Stimulated activated memory B cell treated with anti-CD40 and anti-IgM and Interleukin-4, amounts not matched to agents 10 μg/mL and 1 μg/mL and 100 μg/mL, for 72 hours (primary cell): ENCODE measurements at regions not wholly inside any gene's neighbourhood (a gene's known extent, or its start where the extent isn't known, plus 50 kb on each side); places are given as distances from the start of the nearest gene placed in this dataset.

Source experiments
- ATAC-seq: fragments of 150-1000 bp; cut with Tn5 transposase; 2 replicates; pipeline ENCODE4 v1.10.0; 2021
- H3K27ac Mint-ChIP-seq: one replicate; pipeline ENCODE4 v1.8.0; 2022; ENCODE audit warnings: mild to moderate bottlenecking, mixed read lengths
- H3K27me3 Mint-ChIP-seq: one replicate; pipeline ENCODE4 v1.8.0; 2022; ENCODE audit warnings: mixed read lengths
- H3K36me3 Mint-ChIP-seq: one replicate; pipeline ENCODE4 v1.8.0; 2022; ENCODE audit warnings: mixed read lengths
- H3K4me1 Mint-ChIP-seq: one replicate; pipeline ENCODE4 v1.8.0; 2022; ENCODE audit warnings: mixed read lengths
- H3K4me3 Mint-ChIP-seq: one replicate; pipeline ENCODE4 v1.8.0; 2022; ENCODE audit warnings: mild to moderate bottlenecking, moderate library complexity, mixed read lengths
- H3K9me3 Mint-ChIP-seq: one replicate; pipeline ENCODE4 v1.8.0; 2022; ENCODE audit warnings: mixed read lengths

DNA sequence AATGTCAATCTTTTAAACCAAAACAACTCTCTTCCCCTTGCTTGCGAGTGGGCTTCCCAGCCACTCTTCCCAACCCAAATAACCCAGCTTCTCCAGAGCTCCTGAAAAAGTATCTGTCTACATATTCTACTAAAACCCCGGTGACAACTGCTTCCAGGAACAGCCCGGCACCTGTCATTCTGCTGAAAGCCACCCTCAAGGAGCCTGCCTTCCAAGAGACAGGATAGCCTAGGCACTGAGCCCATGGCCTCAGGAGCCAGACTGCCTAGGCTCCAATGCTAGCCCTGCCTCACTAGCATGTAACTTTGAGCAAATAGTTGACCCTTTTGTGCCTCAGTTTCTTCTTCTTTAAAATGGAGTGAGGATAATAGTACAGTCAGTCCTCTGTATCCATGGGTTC is 459.8 kb downstream of the SOX6 start:
- no peaks in the 10 kb centered on the region for H3K9me3 Mint-ChIP-seq
- H3K4me3 Mint-ChIP-seq = no peak overlapping the region
- no peaks in the 10 kb centered on the region for H3K36me3 Mint-ChIP-seq
- H3K4me1 Mint-ChIP-seq = no peaks in the 10 kb centered on the region
- no peak overlapping the region for H3K27ac Mint-ChIP-seq
- H3K27me3 Mint-ChIP-seq = no peaks in the 10 kb centered on the region
- ATAC-seq = no peak

DNA sequence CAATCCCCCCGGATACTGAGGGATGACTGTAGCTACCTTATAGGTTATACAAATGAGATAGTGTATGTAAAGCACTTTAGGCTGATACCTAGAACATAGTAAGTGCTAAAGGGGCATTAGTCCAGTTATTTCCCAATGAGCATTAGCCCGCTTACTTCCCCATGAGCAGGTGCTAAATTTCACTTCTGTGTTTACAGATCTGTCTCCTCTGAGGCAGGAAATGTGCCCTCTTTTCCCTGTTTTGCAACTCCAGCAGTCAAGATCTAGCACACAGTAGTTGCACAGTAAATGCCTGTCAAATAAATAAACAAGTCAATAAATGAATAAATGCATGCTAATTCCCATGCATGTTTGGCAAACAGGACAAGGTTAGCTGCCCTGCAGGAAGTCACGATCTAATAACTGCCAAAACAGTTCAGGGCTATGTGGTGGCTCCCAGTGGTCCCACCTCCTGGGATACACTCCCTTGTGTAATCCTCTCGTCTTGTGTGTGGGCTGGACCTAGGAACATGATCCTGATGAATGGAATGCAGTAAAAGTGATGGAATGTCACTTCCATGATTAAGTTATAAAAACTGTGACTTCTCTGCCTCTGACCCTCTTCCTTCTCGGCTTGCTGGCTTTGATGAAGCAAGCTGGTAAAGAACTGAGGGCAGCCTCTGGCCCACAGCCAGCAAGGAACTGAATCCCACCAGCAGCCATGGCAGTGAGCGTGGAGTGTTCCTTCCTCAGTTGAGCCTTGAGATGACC is 459.0 kb downstream of the SOX6 start:
- H3K4me3 Mint-ChIP-seq = no peak overlapping the region
- no peaks in the 10 kb centered on the region for H3K27me3 Mint-ChIP-seq
- H3K27ac Mint-ChIP-seq = no peak overlapping the region
- ATAC-seq = no peak
- H3K9me3 Mint-ChIP-seq = no peaks in the 10 kb centered on the region
- no peaks in the 10 kb centered on the region for H3K36me3 Mint-ChIP-seq
- no peaks in the 10 kb centered on the region for H3K4me1 Mint-ChIP-seq

DNA sequence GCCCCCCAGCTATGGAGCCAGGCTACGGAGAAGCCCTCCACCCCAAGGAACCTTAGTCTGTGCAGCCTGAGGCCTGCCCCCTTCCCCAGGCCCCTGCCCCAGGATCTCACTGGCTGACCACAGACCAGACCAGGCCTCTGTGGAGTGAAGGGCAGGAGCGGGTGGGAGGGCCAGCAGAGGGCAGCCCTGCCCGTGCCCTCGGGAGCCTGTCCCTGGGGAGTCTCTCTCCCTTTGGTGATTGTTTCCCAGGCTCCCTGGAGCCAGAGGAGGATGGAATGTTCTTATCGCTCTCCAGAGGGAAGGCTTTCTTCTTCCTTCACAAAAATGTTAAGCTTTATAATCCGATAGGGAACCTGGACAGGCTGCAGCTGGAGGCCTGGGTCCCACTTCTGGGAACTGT is 455.3 kb downstream of the SOX6 start:
- Mint-ChIP-seq H3K4me3 (no peak overlapping the region), H3K36me3 (no peaks in the 10 kb centered on the region), H3K9me3 (no peaks in the 10 kb centered on the region), H3K27ac (no peak overlapping the region), H3K27me3 (no peaks in the 10 kb centered on the region), H3K4me1 (no peaks in the 10 kb centered on the region)
- ATAC-seq = no peak

DNA sequence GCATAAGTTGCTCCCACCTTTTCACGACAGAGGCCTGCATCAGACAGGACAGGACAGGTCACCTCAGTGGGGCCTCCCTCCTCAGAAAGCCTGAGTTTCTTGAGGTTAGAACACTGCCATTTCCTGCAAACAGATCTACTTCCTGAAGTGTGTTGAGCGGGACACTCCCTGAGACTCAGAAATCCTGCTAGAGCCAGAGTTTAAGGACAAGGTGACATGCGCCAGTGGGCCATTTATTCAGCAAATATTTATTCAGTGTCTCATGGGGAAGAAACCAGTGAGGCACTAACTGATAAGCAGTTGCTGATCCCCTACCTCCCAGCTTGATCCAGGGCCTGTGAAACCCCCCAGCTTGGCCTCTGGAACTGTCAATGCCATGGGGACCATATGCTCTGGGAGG is 454.6 kb downstream of the SOX6 start:
- H3K4me3 Mint-ChIP-seq = no peak overlapping the region
- no peaks in the 10 kb centered on the region for H3K4me1 Mint-ChIP-seq
- H3K27me3 Mint-ChIP-seq = no peaks in the 10 kb centered on the region
- H3K27ac Mint-ChIP-seq = no peak overlapping the region
- no peaks in the 10 kb centered on the region for H3K9me3 Mint-ChIP-seq
- no peaks in the 10 kb centered on the region for H3K36me3 Mint-ChIP-seq
- no peak for ATAC-seq

DNA sequence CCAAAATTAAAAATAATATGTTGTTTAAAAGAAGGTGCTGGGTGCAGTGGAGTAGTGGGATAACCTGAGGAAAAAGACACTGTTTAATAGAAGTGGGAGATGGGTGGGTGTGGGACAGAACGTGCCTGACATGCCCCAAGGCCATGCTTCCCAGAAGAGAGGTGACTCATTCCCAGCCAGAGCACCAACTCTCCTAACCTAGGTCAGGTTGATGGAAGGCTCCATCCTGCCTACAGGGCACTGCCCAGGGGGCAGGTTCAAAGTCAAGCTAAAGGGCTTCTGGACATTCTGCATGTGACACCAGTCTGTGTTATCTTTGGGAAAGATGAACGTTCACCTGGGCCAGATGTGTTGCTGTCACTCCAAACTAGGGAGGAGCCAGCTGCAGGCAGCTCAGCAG is 453.1 kb downstream of the SOX6 start:
- H3K9me3 Mint-ChIP-seq = no peaks in the 10 kb centered on the region
- no peaks in the 10 kb centered on the region for H3K27me3 Mint-ChIP-seq
- no peak overlapping the region for H3K4me3 Mint-ChIP-seq
- no peak overlapping the region for H3K27ac Mint-ChIP-seq
- no peaks in the 10 kb centered on the region for H3K4me1 Mint-ChIP-seq
- no peaks in the 10 kb centered on the region for H3K36me3 Mint-ChIP-seq
- ATAC-seq = no peak

DNA sequence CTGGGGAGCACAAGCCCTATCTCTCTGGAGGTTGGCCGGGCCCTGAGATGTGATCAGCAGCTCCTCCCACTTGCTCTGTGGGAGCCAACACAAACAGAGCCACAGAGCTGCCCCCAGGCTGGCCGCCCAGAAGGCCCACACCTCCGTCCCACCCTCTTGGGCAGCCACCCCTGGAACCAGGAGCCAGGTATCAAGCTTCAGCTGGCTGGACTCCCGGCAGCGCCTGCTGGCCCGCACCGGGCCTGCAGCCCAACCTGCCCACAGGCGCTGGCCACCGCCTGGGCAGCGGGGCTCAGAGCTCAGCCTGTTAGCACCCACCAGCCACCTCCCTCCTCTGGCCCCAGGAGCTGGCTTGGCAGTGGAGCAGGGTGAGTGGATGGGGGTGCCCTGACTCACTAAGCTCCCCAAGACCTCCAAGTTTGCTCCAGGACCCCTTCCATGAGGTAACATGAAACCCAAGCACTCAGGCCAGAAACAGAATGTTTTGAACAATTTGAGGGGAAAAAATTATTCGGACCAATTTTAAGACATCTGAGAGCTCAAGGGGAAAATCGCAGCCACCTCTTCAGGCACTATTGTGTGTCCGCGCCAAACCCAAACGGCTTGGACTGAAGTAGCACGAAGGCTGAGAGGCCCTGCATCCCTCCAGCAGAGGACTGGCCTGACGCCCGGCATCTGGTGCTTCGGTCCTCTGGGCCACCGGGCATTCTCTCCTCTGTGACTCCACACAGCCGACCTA is 450.8 kb downstream of the SOX6 start:
- no peak overlapping the region for H3K27ac Mint-ChIP-seq
- no peak for ATAC-seq
- H3K9me3 Mint-ChIP-seq = no peaks in the 10 kb centered on the region
- no peak overlapping the region for H3K4me3 Mint-ChIP-seq
- no peaks in the 10 kb centered on the region for H3K4me1 Mint-ChIP-seq
- H3K27me3 Mint-ChIP-seq = no peaks in the 10 kb centered on the region
- H3K36me3 Mint-ChIP-seq = no peaks in the 10 kb centered on the region

DNA sequence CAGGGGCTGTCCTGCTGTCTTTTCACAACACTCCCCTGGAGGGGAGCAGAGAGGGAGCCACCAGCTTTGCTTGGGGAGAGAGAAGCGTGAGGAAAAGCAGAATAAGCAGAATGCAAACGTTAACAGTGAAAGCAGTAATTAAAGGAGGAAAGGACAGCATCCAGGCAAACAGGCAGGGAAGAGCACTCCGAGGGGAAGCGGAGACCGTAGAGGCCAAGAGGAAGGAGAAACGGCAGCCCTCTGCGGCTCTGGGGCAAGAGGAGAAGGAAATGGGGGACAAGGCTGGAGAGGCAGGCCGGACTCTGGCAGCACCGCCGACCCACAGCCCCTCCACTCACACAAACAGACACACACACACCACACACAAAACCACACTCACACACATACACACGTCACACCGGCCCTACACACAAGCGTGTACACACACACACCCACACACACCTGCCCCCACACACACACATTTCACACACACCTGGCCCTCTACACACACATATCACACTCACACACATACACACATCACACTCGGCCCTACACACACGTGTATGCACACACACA is 449.8 kb downstream of the SOX6 start:
- Mint-ChIP-seq H3K36me3 (no peaks in the 10 kb centered on the region), H3K27me3 (no peaks in the 10 kb centered on the region), H3K4me1 (no peaks in the 10 kb centered on the region), H3K9me3 (no peaks in the 10 kb centered on the region), H3K27ac (no peak overlapping the region), H3K4me3 (no peak overlapping the region)
- no peak for ATAC-seq

DNA sequence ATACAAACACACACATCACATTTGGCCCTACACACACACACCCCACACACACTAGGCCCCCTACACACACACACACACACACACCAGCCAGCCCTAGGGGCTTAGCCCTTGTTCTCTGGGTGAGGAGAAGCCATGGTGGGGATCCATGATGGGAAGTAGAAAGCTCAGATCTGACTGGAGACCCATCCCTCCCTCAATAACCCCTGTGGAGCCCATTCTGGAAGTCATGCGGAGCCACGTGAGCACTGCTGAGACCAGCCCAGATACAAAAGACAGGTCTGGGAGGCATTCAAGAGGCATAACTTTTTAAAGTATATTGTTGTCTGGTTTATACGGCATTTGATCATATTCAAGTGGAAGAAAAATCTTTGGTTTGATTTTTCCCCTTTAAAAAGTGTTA is 448.5 kb downstream of the SOX6 start:
- H3K4me3 Mint-ChIP-seq = no peak overlapping the region
- H3K9me3 Mint-ChIP-seq = no peaks in the 10 kb centered on the region
- H3K36me3 Mint-ChIP-seq = no peaks in the 10 kb centered on the region
- ATAC-seq = no peak
- H3K4me1 Mint-ChIP-seq = no peaks in the 10 kb centered on the region
- H3K27ac Mint-ChIP-seq = no peak overlapping the region
- H3K27me3 Mint-ChIP-seq = no peaks in the 10 kb centered on the region

DNA sequence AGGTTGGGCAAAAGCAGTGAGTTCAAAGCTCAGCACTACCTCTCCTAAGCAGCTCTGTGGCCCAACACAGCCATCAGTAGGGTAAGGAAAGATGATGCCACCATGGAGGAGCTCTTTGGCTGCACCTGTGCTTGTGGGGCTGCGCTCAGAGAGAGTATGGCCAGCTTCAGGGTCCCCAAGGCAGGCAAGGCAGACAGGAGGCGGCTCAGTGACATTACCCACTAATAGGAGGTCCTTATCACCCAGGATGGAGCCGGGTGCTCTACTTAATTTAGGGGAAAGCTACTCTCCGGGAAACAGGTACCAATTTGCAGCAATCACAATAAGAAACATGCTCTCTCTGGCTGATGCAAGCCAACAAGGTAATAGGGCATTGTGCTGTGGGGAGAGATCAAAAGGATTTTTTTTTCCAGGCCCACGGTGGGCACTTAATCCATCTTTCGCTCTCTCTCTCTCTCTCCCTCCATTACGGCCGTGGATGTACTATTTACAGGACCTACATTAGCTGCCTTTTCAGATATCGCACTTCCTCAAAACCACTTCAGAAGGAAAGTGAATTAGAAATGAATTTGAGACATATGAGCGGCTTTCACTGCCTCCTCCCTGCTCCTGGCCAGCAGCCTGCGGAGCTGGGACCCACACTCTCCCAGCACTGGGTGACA is 446.3 kb downstream of the SOX6 start:
- no peaks in the 10 kb centered on the region for H3K36me3 Mint-ChIP-seq
- no peaks in the 10 kb centered on the region for H3K4me1 Mint-ChIP-seq
- H3K27me3 Mint-ChIP-seq = no peaks in the 10 kb centered on the region
- ATAC-seq = no peak
- H3K27ac Mint-ChIP-seq = no peak overlapping the region
- H3K4me3 Mint-ChIP-seq = no peak overlapping the region
- no peaks in the 10 kb centered on the region for H3K9me3 Mint-ChIP-seq

DNA sequence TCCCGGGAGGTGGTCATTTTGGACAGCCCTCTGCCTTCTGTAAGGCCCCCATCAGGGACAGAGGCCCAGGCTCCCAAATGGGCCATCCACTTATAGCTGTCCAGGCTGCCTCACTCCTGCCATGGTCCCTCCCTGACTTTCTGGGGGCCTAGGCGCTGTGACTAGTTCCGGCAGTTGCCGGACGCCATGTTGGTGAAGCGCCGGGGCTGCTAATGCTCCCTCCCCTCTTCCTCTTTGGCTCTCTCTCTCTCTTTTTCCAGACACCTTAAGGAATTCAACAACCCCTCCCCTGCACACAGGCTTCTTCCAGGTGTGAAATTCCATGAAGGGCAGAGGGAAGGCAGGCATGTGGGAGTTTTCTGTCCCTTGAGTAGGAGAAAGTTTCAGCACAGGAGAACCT is 445.6 kb downstream of the SOX6 start:
- H3K36me3 Mint-ChIP-seq = no peaks in the 10 kb centered on the region
- no peak overlapping the region for H3K27ac Mint-ChIP-seq
- H3K4me3 Mint-ChIP-seq = no peak overlapping the region
- no peak for ATAC-seq
- H3K27me3 Mint-ChIP-seq = no peaks in the 10 kb centered on the region
- H3K4me1 Mint-ChIP-seq = no peaks in the 10 kb centered on the region
- no peaks in the 10 kb centered on the region for H3K9me3 Mint-ChIP-seq

DNA sequence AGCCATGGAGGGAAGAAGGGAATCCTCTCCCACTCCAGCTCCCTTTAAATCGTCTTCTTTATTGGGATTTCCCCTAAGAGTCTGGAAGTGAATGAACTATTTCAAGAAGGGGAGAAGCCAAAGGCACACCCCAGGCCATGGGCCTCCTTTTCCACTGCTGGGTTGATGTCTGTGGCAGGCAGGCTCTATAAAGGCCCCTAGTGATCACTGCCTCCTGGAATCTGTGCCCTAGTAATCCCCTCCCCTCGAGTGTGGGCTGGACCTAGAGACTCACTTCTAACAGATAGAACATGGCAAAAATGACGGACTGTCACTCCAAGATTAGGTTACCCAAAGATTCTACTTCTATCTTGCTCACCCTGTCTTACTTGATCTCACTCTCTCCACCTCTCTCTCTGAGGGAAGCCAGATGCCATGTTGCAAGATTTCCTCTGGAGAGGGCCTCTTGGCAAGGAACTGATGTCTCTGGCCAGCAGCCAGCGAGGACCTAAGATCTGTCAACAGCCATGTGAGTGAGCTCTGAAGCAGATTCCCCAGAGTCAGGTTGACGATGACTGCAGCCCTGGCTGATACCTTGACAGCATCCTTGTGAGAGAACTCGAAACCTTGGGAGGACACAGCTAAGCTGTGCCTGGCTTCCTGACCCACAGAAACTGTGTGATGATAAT is 444.8 kb downstream of the SOX6 start:
- Mint-ChIP-seq H3K27me3 (no peaks in the 10 kb centered on the region), H3K27ac (no peak overlapping the region), H3K4me3 (no peak overlapping the region), H3K36me3 (no peaks in the 10 kb centered on the region), H3K9me3 (no peaks in the 10 kb centered on the region), H3K4me1 (no peaks in the 10 kb centered on the region)
- no peak for ATAC-seq

DNA sequence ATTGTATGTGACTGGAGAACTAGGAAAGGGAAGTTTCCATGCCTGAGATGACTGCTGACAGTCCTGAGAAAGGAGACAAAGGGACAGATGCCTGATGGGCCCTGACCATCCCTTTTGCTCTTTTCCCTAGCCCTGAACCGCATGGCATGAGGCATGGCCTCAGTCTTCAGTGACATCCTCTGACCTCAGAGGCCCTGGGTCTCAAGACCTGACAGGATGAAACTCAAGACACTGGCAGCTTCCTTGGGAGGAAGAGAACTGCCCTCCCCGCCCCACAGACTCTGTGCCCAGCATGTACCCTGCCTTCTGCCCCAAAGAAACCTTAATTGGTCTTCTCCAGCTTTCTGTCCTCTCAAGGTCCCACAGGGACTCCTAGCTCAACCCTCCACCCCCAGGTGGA is 444.1 kb downstream of the SOX6 start:
- Mint-ChIP-seq H3K36me3 (no peaks in the 10 kb centered on the region), H3K27ac (no peak overlapping the region), H3K9me3 (no peaks in the 10 kb centered on the region), H3K4me1 (no peaks in the 10 kb centered on the region), H3K4me3 (no peak overlapping the region), H3K27me3 (no peaks in the 10 kb centered on the region)
- ATAC-seq = no peak

DNA sequence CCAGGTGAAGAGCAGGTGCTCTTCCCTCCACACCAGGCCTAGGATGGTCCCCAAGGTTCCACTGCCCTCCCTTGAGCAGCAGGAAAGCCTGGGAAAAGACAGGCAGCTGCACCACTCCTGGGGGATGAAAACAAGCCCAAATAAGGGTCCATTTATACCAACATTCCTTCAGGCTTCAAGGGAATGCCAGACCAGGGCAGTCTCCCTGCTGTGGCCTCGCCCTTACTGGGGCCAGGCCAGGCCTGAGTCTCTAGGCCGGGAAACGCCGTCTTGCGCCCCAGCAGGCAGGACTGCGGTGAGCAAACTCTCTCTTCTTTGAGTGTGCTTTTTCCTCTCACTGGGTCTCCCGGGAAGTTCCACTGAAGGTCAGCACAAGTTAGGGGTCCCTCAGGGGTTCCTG is 443.5 kb downstream of the SOX6 start:
- Mint-ChIP-seq H3K4me3 (no peak overlapping the region), H3K36me3 (no peaks in the 10 kb centered on the region), H3K4me1 (no peaks in the 10 kb centered on the region), H3K27ac (no peak overlapping the region), H3K27me3 (no peaks in the 10 kb centered on the region), H3K9me3 (no peaks in the 10 kb centered on the region)
- no peak for ATAC-seq

DNA sequence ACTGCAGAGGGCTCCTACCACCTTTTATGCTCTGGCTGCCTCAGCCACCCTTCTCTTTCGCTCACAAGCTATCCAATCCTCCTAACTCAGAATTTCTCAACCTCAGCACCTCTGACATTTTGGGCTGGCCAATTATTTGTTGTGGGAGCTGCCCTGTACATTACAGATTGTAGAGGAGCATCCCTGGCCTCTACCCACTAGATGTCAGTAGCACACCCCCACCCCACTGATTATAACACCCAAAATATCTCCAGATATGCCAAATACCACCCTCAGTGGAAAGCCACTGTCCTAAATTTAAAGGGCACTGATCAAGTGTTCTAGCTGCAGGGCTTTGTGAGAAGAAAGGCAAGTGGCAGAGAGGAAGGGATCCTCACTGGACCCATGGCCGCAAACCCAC is 443.1 kb downstream of the SOX6 start:
- no peaks in the 10 kb centered on the region for H3K36me3 Mint-ChIP-seq
- H3K9me3 Mint-ChIP-seq = no peaks in the 10 kb centered on the region
- no peaks in the 10 kb centered on the region for H3K4me1 Mint-ChIP-seq

More for the DNA sequence above, 443.1 kb downstream of the SOX6 start:
- Mint-ChIP-seq H3K27me3 (no peaks in the 10 kb centered on the region), H3K27ac (no peak overlapping the region), H3K4me3 (no peak overlapping the region)
- no peak for ATAC-seq
